ENCODE measurements at regions not wholly inside any gene's neighbourhood (a gene's known extent, or its start where the extent isn't known, plus 50 kb on each side); places are given as distances from the start of the nearest gene placed in this dataset.

- Mint-ChIP-seq H3K36me3 (no peaks in the 10 kb centered on the region), H3K4me3 (no peak overlapping the region), H3K27me3 (peaks cover 42% of the 10 kb centered on the region), H3K27ac (no peak overlapping the region), H3K9me3 (peaks cover 5% of the 10 kb centered on the region), H3K4me1 (ENCODE audit: unreplicated experiment) (peaks cover 6% of the 10 kb centered on the region)
- TF ChIP-seq CTCF (conservative IDR thresholded peaks at IDR 0.05): no peak
- DNase-seq (ENCODE audit: extremely low spot score, unreplicated experiment): no peak
Measured at GRCh38 chr13:99911965-99912566, 59.5 kb downstream of the ZIC5 start.

GRCh38 chr13:99911069-99911964 lies 60.2 kb downstream of the ZIC5 start:
- Mint-ChIP-seq H3K36me3 (no peaks in the 10 kb centered on the region), H3K4me1 (ENCODE audit: unreplicated experiment) (peaks cover 6% of the 10 kb centered on the region), H3K27me3 (peaks cover 39% of the 10 kb centered on the region), H3K27ac (no peak overlapping the region), H3K4me3 (no peak overlapping the region), H3K9me3 (peaks cover 1% of the 10 kb centered on the region)
- DNase-seq (ENCODE audit: extremely low spot score, unreplicated experiment): no peak
- no peak for TF ChIP-seq CTCF (conservative IDR thresholded peaks at IDR 0.05)

GRCh38 chr13:99909836-99910619 lies 61.5 kb downstream of the ZIC5 start:
- no peaks in the 10 kb centered on the region for H3K36me3 Mint-ChIP-seq
- H3K4me3 Mint-ChIP-seq: no peak overlapping the region
- DNase-seq (ENCODE audit: extremely low spot score, unreplicated experiment): no peak
- H3K27me3 Mint-ChIP-seq: peaks cover 36% of the 10 kb centered on the region
- no peak overlapping the region for H3K27ac Mint-ChIP-seq
- H3K4me1 Mint-ChIP-seq (ENCODE audit: unreplicated experiment): peaks cover 11% of the 10 kb centered on the region
- H3K9me3 Mint-ChIP-seq: no peaks in the 10 kb centered on the region
- no peak for TF ChIP-seq CTCF (conservative IDR thresholded peaks at IDR 0.05)

- H3K27me3 Mint-ChIP-seq: peaks cover 35% of the 10 kb centered on the region
- H3K9me3 Mint-ChIP-seq: no peaks in the 10 kb centered on the region
- no peak overlapping the region for H3K27ac Mint-ChIP-seq
- TF ChIP-seq CTCF (conservative IDR thresholded peaks at IDR 0.05): no peak
- no peak overlapping the region for H3K4me3 Mint-ChIP-seq
- no peaks in the 10 kb centered on the region for H3K36me3 Mint-ChIP-seq
- DNase-seq (ENCODE audit: extremely low spot score, unreplicated experiment): no peak
- peaks cover 18% of the 10 kb centered on the region for H3K4me1 Mint-ChIP-seq (ENCODE audit: unreplicated experiment)
Measured at GRCh38 chr13:99909097-99909835, 62.3 kb downstream of the ZIC5 start.

- Mint-ChIP-seq H3K9me3 (no peaks in the 10 kb centered on the region), H3K27ac (no peak overlapping the region), H3K4me1 (ENCODE audit: unreplicated experiment) (peaks cover 23% of the 10 kb centered on the region), H3K4me3 (no peak overlapping the region), H3K36me3 (no peaks in the 10 kb centered on the region), H3K27me3 (peaks cover 32% of the 10 kb centered on the region)
- no peak for DNase-seq (ENCODE audit: extremely low spot score, unreplicated experiment)
- no peak for TF ChIP-seq CTCF (conservative IDR thresholded peaks at IDR 0.05)
Measured at GRCh38 chr13:99908140-99908803, 63.3 kb downstream of the ZIC5 start.
